Esophagus muscularis mucosa (tissue), 4 donors: ENCODE measurements at regions not wholly inside any gene's neighbourhood (a gene's known extent, or its start where the extent isn't known, plus 50 kb on each side); places are given as distances from the start of the nearest gene placed in this dataset.

ENCODE experiments used
- EP300 ChIP-seq: sonication (generic); formaldehyde crosslinking; IDR thresholded peaks from one replicate; pipeline ENCODE4 v1.6.1; 2017; ENCODE audit warnings: antibody characterized with exemption
- POLR2A ChIP-seq: fragments of 450-650 bp; IDR thresholded peaks from one replicate; pipeline ENCODE4 v1.6.1; 2017; ENCODE audit warnings: antibody characterized with exemption, moderate library complexity, mild to moderate bottlenecking, low read depth
- POLR2AphosphoS5 ChIP-seq, 2 donors: sonication (generic); formaldehyde crosslinking; IDR thresholded peaks; one replicate each; pipeline ENCODE4 v1.6.1; 2017; ENCODE audit warnings: antibody characterized with exemption in 2 of 2
- TF ChIP-seq, protein P1 (sequence below), 3 experiments: fragments of 200-600 bp in 2 of 3; fragments of 450-650 bp in 1 of 3; sonication (generic) in 2 of 3; IDR thresholded peaks; one replicate each; pipeline ENCODE4 v1.5.1; 2017 to 2019; ENCODE audit warnings: antibody characterized with exemption in 3 of 3, mild to moderate bottlenecking in 2 of 3, moderate library complexity in 1 of 3

DNA sequence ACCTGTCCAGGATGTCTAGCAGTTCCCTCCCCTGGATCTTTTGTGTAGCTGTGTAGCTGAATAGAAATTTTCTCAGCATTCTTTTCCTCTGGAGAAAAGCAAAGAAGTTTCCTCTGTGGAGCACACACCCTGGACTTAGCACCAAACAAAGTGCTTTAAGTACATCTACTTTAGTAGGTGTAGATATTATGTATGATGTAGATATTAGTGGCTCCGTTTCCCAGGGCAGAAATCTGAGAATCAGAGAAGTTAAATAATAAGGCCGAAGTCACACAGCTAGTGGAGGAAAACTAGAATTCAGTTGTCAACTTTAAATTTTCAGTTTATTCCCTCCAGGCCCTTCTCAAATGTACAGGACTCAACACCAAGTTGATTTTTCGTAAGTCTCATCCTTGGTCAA is 401.7 kb upstream of the NR2F2 start:
- TF ChIP-seq, protein P1, sequence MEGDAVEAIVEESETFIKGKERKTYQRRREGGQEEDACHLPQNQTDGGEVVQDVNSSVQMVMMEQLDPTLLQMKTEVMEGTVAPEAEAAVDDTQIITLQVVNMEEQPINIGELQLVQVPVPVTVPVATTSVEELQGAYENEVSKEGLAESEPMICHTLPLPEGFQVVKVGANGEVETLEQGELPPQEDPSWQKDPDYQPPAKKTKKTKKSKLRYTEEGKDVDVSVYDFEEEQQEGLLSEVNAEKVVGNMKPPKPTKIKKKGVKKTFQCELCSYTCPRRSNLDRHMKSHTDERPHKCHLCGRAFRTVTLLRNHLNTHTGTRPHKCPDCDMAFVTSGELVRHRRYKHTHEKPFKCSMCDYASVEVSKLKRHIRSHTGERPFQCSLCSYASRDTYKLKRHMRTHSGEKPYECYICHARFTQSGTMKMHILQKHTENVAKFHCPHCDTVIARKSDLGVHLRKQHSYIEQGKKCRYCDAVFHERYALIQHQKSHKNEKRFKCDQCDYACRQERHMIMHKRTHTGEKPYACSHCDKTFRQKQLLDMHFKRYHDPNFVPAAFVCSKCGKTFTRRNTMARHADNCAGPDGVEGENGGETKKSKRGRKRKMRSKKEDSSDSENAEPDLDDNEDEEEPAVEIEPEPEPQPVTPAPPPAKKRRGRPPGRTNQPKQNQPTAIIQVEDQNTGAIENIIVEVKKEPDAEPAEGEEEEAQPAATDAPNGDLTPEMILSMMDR (IDR thresholded peaks at IDR 0.05): no peak
- TF ChIP-seq POLR2AphosphoS5 (IDR thresholded peaks at IDR 0.05) (no peak), POLR2A (no peak), EP300 (no peak)
